Smooth muscle cell (in vitro differentiated cells): ENCODE measurements at regions not wholly inside any gene's neighbourhood (a gene's known extent, or its start where the extent isn't known, plus 50 kb on each side); places are given as distances from the start of the nearest gene placed in this dataset.

Experiments used
- DNase-seq: peaks from one replicate; lab custom pipeline; 2025; ENCODE audit not compliant: unreplicated experiment; lab: John Stamatoyannopoulos, UW
- H2AFZ ChIP-seq: fragments of 200-600 bp; sonication (generic); 2 replicates; pipeline ENCODE4 v1.6.0; 2016; ENCODE audit warnings: antibody characterized with exemption, low read depth, mild to moderate bottlenecking
- H3F3A ChIP-seq: fragments of 200-600 bp; sonication (generic); 2 replicates; pipeline ENCODE4 v1.6.0; 2017; ENCODE audit warnings: antibody characterized with exemption, low read depth
- H3K27ac ChIP-seq: fragments of 200-600 bp; sonication (generic); 2 replicates; pipeline ENCODE4 v1.5.1; 2016; ENCODE audit warnings: low read depth, mild to moderate bottlenecking
- H3K27me3 ChIP-seq: fragments of 200-600 bp; sonication (generic); 2 replicates; pipeline ENCODE4 v1.6.1; 2016; ENCODE audit warnings: low read depth, mild to moderate bottlenecking
- H3K36me3 ChIP-seq: fragments of 200-600 bp; sonication (generic); 2 replicates; pipeline ENCODE4 v1.5.1; 2016; ENCODE audit warnings: low read depth
- H3K4me1 ChIP-seq: fragments of 200-600 bp; sonication (generic); 2 replicates; pipeline ENCODE4 v1.5.1; 2016; ENCODE audit warnings: low read depth
- H3K4me2 ChIP-seq: fragments of 200-600 bp; sonication (generic); 2 replicates; pipeline ENCODE4 v1.6.0; 2016; ENCODE audit warnings: mild to moderate bottlenecking
- H3K4me3 ChIP-seq: fragments of 200-600 bp; sonication (generic); 2 replicates; pipeline ENCODE4 v1.5.1; 2016; ENCODE audit warnings: mild to moderate bottlenecking
- H3K79me2 ChIP-seq: fragments of 200-600 bp; sonication (generic); 2 replicates; pipeline ENCODE4 v1.6.0; 2016; ENCODE audit warnings: low read depth, mild to moderate bottlenecking
- H3K9ac ChIP-seq: fragments of 200-600 bp; sonication (generic); 2 replicates; pipeline ENCODE4 v1.6.0; 2016; ENCODE audit warnings: low read depth
- H3K9me3 ChIP-seq: fragments of 200-600 bp; sonication (generic); replicated peaks from 2 replicates; pipeline ENCODE4 v1.5.1; 2016; ENCODE audit warnings: low read depth
- H4K20me1 ChIP-seq: fragments of 200-600 bp; sonication (generic); 2 replicates; pipeline ENCODE4 v1.6.0; 2016; ENCODE audit warnings: low read depth
- CTCF ChIP-seq: fragments of 200-600 bp; sonication (generic); IDR thresholded peaks from 2 replicates; pipeline ENCODE4 v1.5.1; 2017; ENCODE audit warnings: borderline replicate concordance, mild to moderate bottlenecking, antibody characterized with exemption; ENCODE audit not compliant: insufficient read depth, poor library complexity, severe bottlenecking
- whole genome bisulfite sequencing: methylation state at CpG from one replicate; pipeline ENCODE4 v1.1.7; 2016; ENCODE audit warnings: low lambda C conversion rate; 5-methylcytosine and 5-hydroxymethylcytosine counted together

- WGBS = 97% methylated on average over 1 of the region's 1 CpG
- TF ChIP-seq CTCF = no peak
Observed at GRCh38 chr4:142913034-142913433, 66.9 kb upstream of the INPP4B start.

GRCh38 chr4:142913461-142914030 lies 67.4 kb upstream of the INPP4B start:
- H3F3A ChIP-seq = no peaks in the 10 kb centered on the region
- no peaks in the 10 kb centered on the region for H3K9me3 ChIP-seq
- WGBS = 83% methylated on average over 4 of the region's 4 CpGs
- H3K36me3 ChIP-seq = no peaks in the 10 kb centered on the region
- no peaks in the 10 kb centered on the region for H3K27me3 ChIP-seq
- H3K79me2 ChIP-seq = no peaks in the 10 kb centered on the region
- no peak overlapping the region for H3K9ac ChIP-seq
- H3K27ac ChIP-seq = no peak overlapping the region
- no peaks in the 10 kb centered on the region for H3K4me1 ChIP-seq
- no peak overlapping the region for H3K4me3 ChIP-seq
- TF ChIP-seq CTCF = no peak
- H4K20me1 ChIP-seq = no peaks in the 10 kb centered on the region
- no peak for DNase-seq
- no peak overlapping the region for H2AFZ ChIP-seq
- H3K4me2 ChIP-seq = no peak overlapping the region

More at GRCh38 chr4:142913034-142913433, 66.9 kb upstream of the INPP4B start:
- no peak overlapping the region for H3K27ac ChIP-seq
- no peaks in the 10 kb centered on the region for H3K79me2 ChIP-seq
- H3K36me3 ChIP-seq = no peaks in the 10 kb centered on the region
- no peak overlapping the region for H3K4me2 ChIP-seq
- H4K20me1 ChIP-seq = no peaks in the 10 kb centered on the region
- H3F3A ChIP-seq = no peaks in the 10 kb centered on the region
- H3K9ac ChIP-seq = no peak overlapping the region
- no peaks in the 10 kb centered on the region for H3K27me3 ChIP-seq
- DNase-seq = no peak
- H2AFZ ChIP-seq = no peak overlapping the region
- H3K4me1 ChIP-seq = no peaks in the 10 kb centered on the region
- H3K4me3 ChIP-seq = no peak overlapping the region
- H3K9me3 ChIP-seq = no peaks in the 10 kb centered on the region

- Histone ChIP-seq H3K79me2 (no peaks in the 10 kb centered on the region), H3K9ac (no peak overlapping the region), H3K4me2 (no peak overlapping the region), H3K36me3 (no peaks in the 10 kb centered on the region), H2AFZ (no peak overlapping the region), H3F3A (no peaks in the 10 kb centered on the region), H3K4me3 (no peak overlapping the region), H3K27me3 (no peaks in the 10 kb centered on the region), H4K20me1 (no peaks in the 10 kb centered on the region), H3K27ac (no peak overlapping the region), H3K4me1 (no peaks in the 10 kb centered on the region), H3K9me3 (no peaks in the 10 kb centered on the region)
- 77% methylated on average over 4 of the region's 4 CpGs for WGBS
- no peak for DNase-seq
- no peak for TF ChIP-seq CTCF
Observed at GRCh38 chr4:142917678-142918077, 71.6 kb upstream of the INPP4B start.

GRCh38 chr4:142922720-142923119 lies 76.6 kb upstream of the INPP4B start:
- 74% methylated on average over 1 of the region's 1 CpG for WGBS
- no peak for DNase-seq
- Histone ChIP-seq H3K4me1 (no peaks in the 10 kb centered on the region), H3K9me3 (no peaks in the 10 kb centered on the region), H3K79me2 (no peaks in the 10 kb centered on the region), H3K27ac (no peak overlapping the region), H2AFZ (no peak overlapping the region), H3K36me3 (no peaks in the 10 kb centered on the region), H3K4me3 (no peak overlapping the region), H4K20me1 (no peaks in the 10 kb centered on the region), H3K9ac (no peak overlapping the region), H3K27me3 (no peaks in the 10 kb centered on the region), H3F3A (no peaks in the 10 kb centered on the region), H3K4me2 (no peak overlapping the region)
- no peak for TF ChIP-seq CTCF
